Hepatocyte (in vitro differentiated cells): ENCODE measurements at regions not wholly inside any gene's neighbourhood (a gene's known extent, or its start where the extent isn't known, plus 50 kb on each side); places are given as distances from the start of the nearest gene placed in this dataset.

Experiments used
- EZH2 ChIP-seq: fragments of 200-600 bp; sonication (generic); IDR thresholded peaks from 2 replicates; pipeline ENCODE4 v1.6.1; 2016; ENCODE audit warnings: antibody characterized with exemption, mild to moderate bottlenecking, borderline replicate concordance
- TF ChIP-seq, protein P1 (sequence below): fragments of 200-600 bp; sonication (generic); IDR thresholded peaks from 2 replicates; pipeline ENCODE4 v1.5.1; 2016; ENCODE audit warnings: antibody characterized with exemption, mild to moderate bottlenecking; ENCODE audit not compliant: poor library complexity

GRCh38 chr2:155997538-155997937 lies 335.0 kb downstream of the NR4A2 start:
- TF ChIP-seq, protein P1, sequence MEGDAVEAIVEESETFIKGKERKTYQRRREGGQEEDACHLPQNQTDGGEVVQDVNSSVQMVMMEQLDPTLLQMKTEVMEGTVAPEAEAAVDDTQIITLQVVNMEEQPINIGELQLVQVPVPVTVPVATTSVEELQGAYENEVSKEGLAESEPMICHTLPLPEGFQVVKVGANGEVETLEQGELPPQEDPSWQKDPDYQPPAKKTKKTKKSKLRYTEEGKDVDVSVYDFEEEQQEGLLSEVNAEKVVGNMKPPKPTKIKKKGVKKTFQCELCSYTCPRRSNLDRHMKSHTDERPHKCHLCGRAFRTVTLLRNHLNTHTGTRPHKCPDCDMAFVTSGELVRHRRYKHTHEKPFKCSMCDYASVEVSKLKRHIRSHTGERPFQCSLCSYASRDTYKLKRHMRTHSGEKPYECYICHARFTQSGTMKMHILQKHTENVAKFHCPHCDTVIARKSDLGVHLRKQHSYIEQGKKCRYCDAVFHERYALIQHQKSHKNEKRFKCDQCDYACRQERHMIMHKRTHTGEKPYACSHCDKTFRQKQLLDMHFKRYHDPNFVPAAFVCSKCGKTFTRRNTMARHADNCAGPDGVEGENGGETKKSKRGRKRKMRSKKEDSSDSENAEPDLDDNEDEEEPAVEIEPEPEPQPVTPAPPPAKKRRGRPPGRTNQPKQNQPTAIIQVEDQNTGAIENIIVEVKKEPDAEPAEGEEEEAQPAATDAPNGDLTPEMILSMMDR, result no peak
- no peak for TF ChIP-seq EZH2
